Thyroid gland (tissue), 4 donors: ENCODE measurements at regions not wholly inside any gene's neighbourhood (a gene's known extent, or its start where the extent isn't known, plus 50 kb on each side); places are given as distances from the start of the nearest gene placed in this dataset.

Source experiments
- CTCF ChIP-seq, 6 experiments: fragments of 200-600 bp in 3 of 6; fragments of 450-650 bp in 3 of 6; sonication (generic) in 3 of 6; IDR thresholded peaks; one replicate each; pipeline ENCODE4 v1.5.1; 2016 to 2019; ENCODE audit warnings: antibody characterized with exemption in 6 of 6, mild to moderate bottlenecking in 2 of 6, inconsistent platforms in 1 of 6, moderate library complexity in 1 of 6
- POLR2A ChIP-seq, 2 donors: fragments of 450-650 bp; IDR thresholded peaks; one replicate each; pipeline ENCODE4 v1.6.1; 2017; ENCODE audit warnings: antibody characterized with exemption in 2 of 2, mild to moderate bottlenecking in 2 of 2, moderate library complexity in 1 of 2

DNA sequence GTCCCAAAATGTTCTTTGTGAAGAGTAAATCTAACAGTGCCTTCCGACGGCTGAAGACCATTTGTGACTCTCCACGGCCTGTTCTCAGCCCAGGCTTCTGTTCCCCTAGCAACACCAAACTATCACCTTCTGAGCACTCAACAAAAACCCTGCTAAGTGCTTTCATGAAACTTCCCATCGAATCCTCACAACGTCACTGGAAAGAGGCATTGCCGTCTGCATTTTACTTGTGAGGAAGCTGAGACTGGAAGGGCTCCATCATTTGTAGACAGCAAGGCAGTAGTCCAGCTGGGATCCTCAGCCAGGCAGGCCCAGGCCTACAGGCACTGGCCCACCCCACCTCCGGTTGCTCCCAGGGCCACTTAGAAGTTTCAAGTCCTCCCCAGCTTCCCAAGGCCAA is 97.8 kb upstream of the POU3F3 start:
- TF ChIP-seq CTCF (IDR thresholded peaks at IDR 0.05) (no peak), POLR2A (IDR thresholded peaks at IDR 0.05) (no peak)
